IMR-90 (cell line): ENCODE measurements at regions not wholly inside any gene's neighbourhood (a gene's known extent, or its start where the extent isn't known, plus 50 kb on each side); places are given as distances from the start of the nearest gene placed in this dataset.

ENCODE experiments used
- ATAC-seq: fragments of 200-7000 bp; cut with Tn5 transposase; 2 replicates; pipeline ENCODE4 v1.9.1; 2020; ENCODE audit warnings: low read depth, mild to moderate bottlenecking, moderate library complexity
- BruUV-seq: library from RNA; stranded (reverse); fragments of 400-500 nt; replicated peaks from 2 replicates; lab custom pipeline; 2021; lab: Mats Ljungman, UMichigan
- CTCF ChIA-PET: fragments of 300-600 bp; formaldehyde crosslinking; extraction: SDS; loops from one replicate; lab custom pipeline; 2021; ENCODE audit warnings: antibody characterized with exemption; lab: Yijun Ruan, JAX
- POLR2A ChIA-PET: fragments of 300-600 bp; sonication (Branson Sonifier 250); formaldehyde crosslinking; loops from one replicate; lab custom pipeline; 2022; ENCODE audit warnings: antibody characterized with exemption; ENCODE audit not compliant: unreplicated experiment; lab: Charles Lee
- DNase-seq: peaks from one replicate; pipeline ENCODE4 v3.0.0; 2013
- H2AFZ ChIP-seq: replicated peaks from 2 replicates; pipeline ENCODE3; 2013; ENCODE audit warnings: low read length, mild to moderate bottlenecking; ENCODE audit not compliant: poor library complexity
- H2AK5ac ChIP-seq: 2 replicates; pipeline ENCODE4 v1.6.1; 2013; ENCODE audit warnings: low read depth, low read length, inconsistent platforms
- H2AK9ac ChIP-seq: replicated peaks from 2 replicates; pipeline ENCODE3; 2013; ENCODE audit warnings: mild to moderate bottlenecking, low read depth, low read length, moderate library complexity; ENCODE audit not compliant: poor library complexity
- H2BK120ac ChIP-seq: 2 replicates; pipeline ENCODE4 v1.6.1; 2013; ENCODE audit warnings: low read depth, low read length, inconsistent platforms
- H2BK15ac ChIP-seq: 3 replicates; pipeline ENCODE4 v1.6.1; 2013; ENCODE audit warnings: low read depth, low read length, inconsistent platforms
- H2BK20ac ChIP-seq: 2 replicates; pipeline ENCODE4 v1.6.1; 2013; ENCODE audit warnings: low read depth, mild to moderate bottlenecking, inconsistent platforms, low read length, moderate library complexity
- H2BK5ac ChIP-seq: 2 replicates; pipeline ENCODE4 v1.6.1; 2013; ENCODE audit warnings: mild to moderate bottlenecking, low read depth, low read length, inconsistent platforms; ENCODE audit not compliant: poor library complexity, severe bottlenecking
- H3K14ac ChIP-seq: replicated peaks from 2 replicates; pipeline ENCODE4 v1.6.1; 2013; ENCODE audit warnings: low read depth, low read length, inconsistent platforms
- H3K18ac ChIP-seq: 2 replicates; pipeline ENCODE4 v1.6.1; 2013; ENCODE audit warnings: low read depth, low read length, control low read depth
- H3K23ac ChIP-seq: 2 replicates; pipeline ENCODE4 v1.6.1; 2013; ENCODE audit warnings: low read depth, low read length, inconsistent platforms
- H3K27ac ChIP-seq: 2 replicates; pipeline ENCODE4 v1.5.1; 2013; ENCODE audit warnings: mild to moderate bottlenecking, control low read depth, low read length; ENCODE audit not compliant: insufficient read depth
- H3K27me3 ChIP-seq: 2 replicates; pipeline ENCODE4 v1.6.1; 2013; ENCODE audit warnings: low read length; ENCODE audit not compliant: control insufficient read depth, insufficient read depth
- H3K36me3 ChIP-seq: 2 replicates; pipeline ENCODE4 v1.6.1; 2013; ENCODE audit warnings: low read length, mixed read lengths; ENCODE audit not compliant: control insufficient read depth, insufficient read depth
- H3K4ac ChIP-seq: 2 replicates; pipeline ENCODE4 v1.6.1; 2013; ENCODE audit warnings: low read depth, low read length, inconsistent platforms
- H3K4me1 ChIP-seq: 2 replicates; pipeline ENCODE4 v1.6.1; 2013; ENCODE audit warnings: low read length, mixed read lengths; ENCODE audit not compliant: control insufficient read depth, insufficient read depth
- H3K4me2 ChIP-seq: 2 replicates; pipeline ENCODE4 v1.6.1; 2013; ENCODE audit warnings: low read depth, mild to moderate bottlenecking, control low read depth, low read length, moderate library complexity
- H3K4me3 ChIP-seq: 2 replicates; pipeline ENCODE4 v1.5.1; 2013; ENCODE audit warnings: low read depth, mild to moderate bottlenecking, control low read depth, low read length, moderate library complexity; ENCODE audit not compliant: insufficient read depth
- H3K56ac ChIP-seq: 2 replicates; pipeline ENCODE4 v1.6.1; 2013; ENCODE audit warnings: low read length, inconsistent platforms; ENCODE audit not compliant: insufficient read depth; ENCODE audit errors: extremely low read depth
- H3K79me1 ChIP-seq, 2 experiments: 2 replicates each; pipeline ENCODE4 v1.6.1; 2013; ENCODE audit warnings: low read length in 2 of 2, inconsistent platforms in 1 of 2, low read depth in 1 of 2
- H3K9ac ChIP-seq: 2 replicates; pipeline ENCODE4 v1.6.1; 2013; ENCODE audit warnings: low read depth, low read length, control low read depth
- H3K9me1 ChIP-seq: 2 replicates; pipeline ENCODE4 v1.6.1; 2013; ENCODE audit warnings: low read length, inconsistent platforms; ENCODE audit not compliant: insufficient read depth
- H3K9me3 ChIP-seq: 2 replicates; pipeline ENCODE4 v1.6.1; 2013; ENCODE audit warnings: low read length; ENCODE audit not compliant: control insufficient read depth, insufficient read depth
- H4K20me1 ChIP-seq: 2 replicates; pipeline ENCODE4 v1.6.1; 2013; ENCODE audit warnings: low read length, inconsistent platforms; ENCODE audit not compliant: insufficient read depth
- H4K5ac ChIP-seq: 2 replicates; pipeline ENCODE4 v1.6.1; 2013; ENCODE audit warnings: mild to moderate bottlenecking, low read depth, low read length, control low read depth
- H4K8ac ChIP-seq, 2 experiments: 2 replicates each; pipeline ENCODE4 v1.6.1; 2013; ENCODE audit warnings: low read depth in 2 of 2, low read length in 2 of 2, control low read depth in 1 of 2, inconsistent platforms in 1 of 2
- H4K91ac ChIP-seq: 2 replicates; pipeline ENCODE4 v1.6.1; 2013; ENCODE audit warnings: low read depth, low read length, inconsistent platforms; ENCODE audit not compliant: insufficient read depth
- CEBPB ChIP-seq: IDR thresholded peaks from 2 replicates; pipeline ENCODE4 v1.6.1; 2012; ENCODE audit warnings: low read depth, low read length, improper control_type of control experiment
- CHD1 ChIP-seq: IDR thresholded peaks from 2 replicates; pipeline ENCODE4 v1.6.1; 2012; ENCODE audit warnings: low read depth, low read length, improper control_type of control experiment
- FOS ChIP-seq: fragments of 150-350 bp; IDR thresholded peaks from 2 replicates; pipeline ENCODE4 v1.6.1; 2016; ENCODE audit warnings: low read depth, low read length
- MAZ ChIP-seq: IDR thresholded peaks from 2 replicates; pipeline ENCODE4 v1.6.1; 2012; ENCODE audit warnings: low read depth, mild to moderate bottlenecking, low read length, improper control_type of control experiment, moderate library complexity, borderline replicate concordance
- MXI1 ChIP-seq: IDR thresholded peaks from 2 replicates; pipeline ENCODE4 v1.6.1; 2012; ENCODE audit warnings: low read depth, mild to moderate bottlenecking, low read length, moderate library complexity, borderline replicate concordance
- NFE2L2 ChIP-seq: fragments of 150-350 bp; IDR thresholded peaks from 2 replicates; pipeline ENCODE4 v1.6.1; 2016; ENCODE audit warnings: low read depth, mild to moderate bottlenecking, low read length
- POLR2A ChIP-seq: IDR thresholded peaks from 2 replicates; pipeline ENCODE4 v1.6.1; 2012; ENCODE audit warnings: mild to moderate bottlenecking, low read depth, low read length
- RAD21 ChIP-seq: IDR thresholded peaks from 2 replicates; pipeline ENCODE4 v1.6.1; 2012; ENCODE audit warnings: low read length, improper control_type of control experiment
- RCOR1 ChIP-seq: IDR thresholded peaks from 2 replicates; pipeline ENCODE4 v1.6.1; 2012; ENCODE audit warnings: mild to moderate bottlenecking, low read length, improper control_type of control experiment; ENCODE audit not compliant: insufficient replicate concordance
- RFX5 ChIP-seq: IDR thresholded peaks from 2 replicates; pipeline ENCODE4 v1.8.0; 2012; ENCODE audit warnings: low read depth, mild to moderate bottlenecking, low read length, moderate library complexity
- SMC3 ChIP-seq: fragments of 150-350 bp; IDR thresholded peaks from 2 replicates; pipeline ENCODE4 v1.6.1; 2016; ENCODE audit warnings: low read depth, mild to moderate bottlenecking, antibody characterized with exemption, low read length, moderate library complexity
- WGBS, 2 experiments: methylation state at CpG; one replicate each; pipeline versions ENCODE4 v1.1.5 to v1.1.7; 2013; ENCODE audit warnings: missing lambda C conversion rate in 2 of 2; ENCODE audit not compliant: insufficient read length in 1 of 2; ENCODE audit errors: extremely low coverage in 2 of 2; 5-methylcytosine and 5-hydroxymethylcytosine counted together
- dilution Hi-C: fragments of 300-500 bp; cut with HindIII; formaldehyde crosslinking; loops from one replicate; pipeline ENCODE4 v1.14.3; 2018; ENCODE audit warnings: low sequenced_read_pairs; ENCODE audit not compliant: unreplicated experiment
- in situ Hi-C: fragments of 300-500 bp; cut with MboI; formaldehyde crosslinking; loops from 3 replicates; pipeline ENCODE4 v1.14.3; 2019; ENCODE audit warnings: low sequenced_read_pairs, inconsistent platforms, mixed read lengths
- intact Hi-C: fragments of 100-400 bp; cut with micrococcal nuclease; formaldehyde crosslinking; loops from 2 replicates; pipeline ENCODE4 v1.10.0; 2022
- TF ChIP-seq, protein P1 (sequence below): fragments of 150-350 bp; IDR thresholded peaks from 2 replicates; pipeline ENCODE4 v1.6.1; 2017; ENCODE audit warnings: mild to moderate bottlenecking, antibody characterized with exemption, low read length, low read depth
- TF ChIP-seq, protein P2 (sequence below): fragments of 150-350 bp; IDR thresholded peaks from 2 replicates; pipeline ENCODE4 v1.6.1; 2016; ENCODE audit warnings: low read depth, mild to moderate bottlenecking, low read length, moderate library complexity, borderline replicate concordance
- TF ChIP-seq, protein P3 (sequence below): conservative IDR thresholded peaks from 2 replicates; pipeline ENCODE4 v1.5.1; 2012; ENCODE audit warnings: mild to moderate bottlenecking, low read depth, low read length, improper control_type of control experiment

DNA sequence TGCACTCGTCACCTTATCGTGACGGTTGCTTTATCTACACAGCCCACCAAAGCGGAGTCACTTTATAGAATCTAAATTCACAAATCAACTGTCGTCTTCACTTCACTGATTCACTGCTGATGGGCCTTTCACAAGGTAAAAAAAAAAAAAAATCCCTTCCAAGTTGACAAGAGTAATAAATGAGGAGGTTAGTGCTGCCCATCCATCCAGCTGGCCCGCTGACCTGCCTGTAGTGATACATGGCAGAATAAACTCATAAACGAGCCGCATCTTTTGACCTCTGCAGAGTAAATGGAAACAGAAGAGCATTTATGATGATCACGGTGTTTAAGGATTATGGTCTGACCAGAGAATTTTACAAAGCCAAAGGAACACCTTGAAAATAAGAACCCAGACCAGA lies 227.3 kb upstream of the IRX5 start:
- Histone ChIP-seq H2BK15ac (no peak overlapping the region), H3K9ac (no peak overlapping the region), H3K27ac (no peak overlapping the region), H3K36me3 (no peaks in the 10 kb centered on the region), H3K4me3 (no peak overlapping the region), H2BK120ac (no peak overlapping the region), H3K9me3 (no peaks in the 10 kb centered on the region), H3K4me1 (no peaks in the 10 kb centered on the region), H3K79me1 (no peaks in the 10 kb centered on the region), H3K9me1 (no peaks in the 10 kb centered on the region), H3K27me3 (no peaks in the 10 kb centered on the region), H3K18ac (no peak overlapping the region), H4K5ac (no peak overlapping the region), H3K14ac (no peak overlapping the region), H3K56ac (no peak overlapping the region), H3K4ac (no peak overlapping the region), H2AFZ (no peak overlapping the region), H3K4me2 (no peak overlapping the region), H2AK9ac (no peak overlapping the region), H2AK5ac (no peak overlapping the region), H4K20me1 (no peaks in the 10 kb centered on the region), H4K8ac (no peak overlapping the region), H2BK20ac (no peak overlapping the region), H2BK5ac (no peak overlapping the region), H4K91ac (no peak overlapping the region), H3K23ac (no peak overlapping the region)
- in situ Hi-C loops (no loop called here), intact Hi-C loops (no loop called here), dilution Hi-C loops (no loop called here)
- WGBS, 2 experiments: no CpG with 5 or more reads among the region's 9 CpGs
- no TSS peak for BruUV-seq
- ATAC-seq (no peak), DNase-seq (no peak)
- CTCF ChIA-PET: interaction anchor here (0.6 kb wide), 1 partner anchor 534 kb away, joined by 3 read pairs; no protein-coding TSS in a partner anchor
- TF ChIP-seq SMC3 (no peak), RFX5 (no peak), MAZ (no peak), RCOR1 (no peak), RAD21 (no peak), CEBPB (no peak), NFE2L2 (no peak), CHD1 (no peak), POLR2A (no peak), FOS (no peak), MXI1 (no peak)
- TF ChIP-seq, protein P1, sequence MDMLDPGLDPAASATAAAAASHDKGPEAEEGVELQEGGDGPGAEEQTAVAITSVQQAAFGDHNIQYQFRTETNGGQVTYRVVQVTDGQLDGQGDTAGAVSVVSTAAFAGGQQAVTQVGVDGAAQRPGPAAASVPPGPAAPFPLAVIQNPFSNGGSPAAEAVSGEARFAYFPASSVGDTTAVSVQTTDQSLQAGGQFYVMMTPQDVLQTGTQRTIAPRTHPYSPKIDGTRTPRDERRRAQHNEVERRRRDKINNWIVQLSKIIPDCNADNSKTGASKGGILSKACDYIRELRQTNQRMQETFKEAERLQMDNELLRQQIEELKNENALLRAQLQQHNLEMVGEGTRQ: no peak
- TF ChIP-seq, protein P2, sequence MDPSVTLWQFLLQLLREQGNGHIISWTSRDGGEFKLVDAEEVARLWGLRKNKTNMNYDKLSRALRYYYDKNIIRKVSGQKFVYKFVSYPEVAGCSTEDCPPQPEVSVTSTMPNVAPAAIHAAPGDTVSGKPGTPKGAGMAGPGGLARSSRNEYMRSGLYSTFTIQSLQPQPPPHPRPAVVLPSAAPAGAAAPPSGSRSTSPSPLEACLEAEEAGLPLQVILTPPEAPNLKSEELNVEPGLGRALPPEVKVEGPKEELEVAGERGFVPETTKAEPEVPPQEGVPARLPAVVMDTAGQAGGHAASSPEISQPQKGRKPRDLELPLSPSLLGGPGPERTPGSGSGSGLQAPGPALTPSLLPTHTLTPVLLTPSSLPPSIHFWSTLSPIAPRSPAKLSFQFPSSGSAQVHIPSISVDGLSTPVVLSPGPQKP: no peak
- TF ChIP-seq, protein P3, sequence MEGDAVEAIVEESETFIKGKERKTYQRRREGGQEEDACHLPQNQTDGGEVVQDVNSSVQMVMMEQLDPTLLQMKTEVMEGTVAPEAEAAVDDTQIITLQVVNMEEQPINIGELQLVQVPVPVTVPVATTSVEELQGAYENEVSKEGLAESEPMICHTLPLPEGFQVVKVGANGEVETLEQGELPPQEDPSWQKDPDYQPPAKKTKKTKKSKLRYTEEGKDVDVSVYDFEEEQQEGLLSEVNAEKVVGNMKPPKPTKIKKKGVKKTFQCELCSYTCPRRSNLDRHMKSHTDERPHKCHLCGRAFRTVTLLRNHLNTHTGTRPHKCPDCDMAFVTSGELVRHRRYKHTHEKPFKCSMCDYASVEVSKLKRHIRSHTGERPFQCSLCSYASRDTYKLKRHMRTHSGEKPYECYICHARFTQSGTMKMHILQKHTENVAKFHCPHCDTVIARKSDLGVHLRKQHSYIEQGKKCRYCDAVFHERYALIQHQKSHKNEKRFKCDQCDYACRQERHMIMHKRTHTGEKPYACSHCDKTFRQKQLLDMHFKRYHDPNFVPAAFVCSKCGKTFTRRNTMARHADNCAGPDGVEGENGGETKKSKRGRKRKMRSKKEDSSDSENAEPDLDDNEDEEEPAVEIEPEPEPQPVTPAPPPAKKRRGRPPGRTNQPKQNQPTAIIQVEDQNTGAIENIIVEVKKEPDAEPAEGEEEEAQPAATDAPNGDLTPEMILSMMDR: no peak
- POLR2A ChIA-PET: no interaction called here
